NCI-H2081 (cell line): ENCODE measurements at regions not wholly inside any gene's neighbourhood (a gene's known extent, or its start where the extent isn't known, plus 50 kb on each side); places are given as distances from the start of the nearest gene placed in this dataset.
A peak's percentile ranks its signal among the peaks of the same experiment; 100 is the strongest.

Experiments
- DNase-seq, 2 experiments: peaks; one replicate each; lab custom pipeline; 2025; lab: John Stamatoyannopoulos, UW

- no peak for DNase-seq
These were observed 100.1 kb upstream of the DUSP10 start for GRCh38 chr1:221841983-221842335.

GRCh38 chr1:221841251-221841982, 99.5 kb upstream of the DUSP10 start:
- DNase-seq = no peak

GRCh38 chr1:221840511-221841243, 98.8 kb upstream of the DUSP10 start:
- DNase-seq = no peak

GRCh38 chr1:221839782-221840395, 98.0 kb upstream of the DUSP10 start:
- no peak for DNase-seq

- DNase-seq = no peak
These were observed 97.4 kb upstream of the DUSP10 start for GRCh38 chr1:221839321-221839720.

GRCh38 chr1:221837896-221838295, 96.0 kb upstream of the DUSP10 start:
- no peak for DNase-seq

GRCh38 chr1:221834698-221835513, 93.0 kb upstream of the DUSP10 start:
- DNase-seq = no peak

- peak; percentile 3 to 10 for DNase-seq
These were observed 90.7 kb upstream of the DUSP10 start for GRCh38 chr1:221832617-221833016.

- DNase-seq = no peak
These were observed 90.3 kb upstream of the DUSP10 start for GRCh38 chr1:221832151-221832550.

GRCh38 chr1:221829327-221830015, 87.6 kb upstream of the DUSP10 start:
- DNase-seq = no peak

- no peak for DNase-seq
These were observed 85.4 kb upstream of the DUSP10 start for GRCh38 chr1:221827307-221827642.

- no peak for DNase-seq
These were observed 83.0 kb upstream of the DUSP10 start for GRCh38 chr1:221824909-221825308.

GRCh38 chr1:221824025-221824424, 82.1 kb upstream of the DUSP10 start:
- no peak for DNase-seq

GRCh38 chr1:221823561-221823960, 81.7 kb upstream of the DUSP10 start:
- no peak for DNase-seq

GRCh38 chr1:221823149-221823548, 81.3 kb upstream of the DUSP10 start:
- no peak for DNase-seq

GRCh38 chr1:221822591-221822990, 80.7 kb upstream of the DUSP10 start:
- DNase-seq = no peak

- no peak for DNase-seq
These were observed 75.0 kb upstream of the DUSP10 start for GRCh38 chr1:221816899-221817298.

GRCh38 chr1:221815660-221816059, 73.8 kb upstream of the DUSP10 start:
- no peak for DNase-seq

- no peak for DNase-seq
These were observed 72.0 kb upstream of the DUSP10 start for GRCh38 chr1:221813887-221814286.

- no peak for DNase-seq
These were observed 71.2 kb upstream of the DUSP10 start for GRCh38 chr1:221812905-221813597.

GRCh38 chr1:221812088-221812752, 70.3 kb upstream of the DUSP10 start:
- DNase-seq = no peak
